Gastrocnemius medialis (tissue), 4 donors: ENCODE measurements at regions not wholly inside any gene's neighbourhood (a gene's known extent, or its start where the extent isn't known, plus 50 kb on each side); places are given as distances from the start of the nearest gene placed in this dataset.

Experiments used
- POLR2A ChIP-seq, 2 donors: fragments of 450-650 bp; IDR thresholded peaks; one replicate each; pipeline ENCODE4 v1.6.1; 2017; ENCODE audit warnings: antibody characterized with exemption in 2 of 2, mild to moderate bottlenecking in 2 of 2, moderate library complexity in 2 of 2
- TF ChIP-seq, protein P1 (sequence below), 5 experiments: fragments of 450-650 bp in 3 of 5; fragments of 200-600 bp in 2 of 5; sonication (generic) in 2 of 5; IDR thresholded peaks in 4 of 5; conservative IDR thresholded peaks in 1 of 5; 1 replicate in 4 of 5; 2 replicates in 1 of 5; pipeline ENCODE4 v1.5.1; 2016 to 2019; ENCODE audit warnings: antibody characterized with exemption in 5 of 5, mild to moderate bottlenecking in 3 of 5, moderate library complexity in 3 of 5

DNA sequence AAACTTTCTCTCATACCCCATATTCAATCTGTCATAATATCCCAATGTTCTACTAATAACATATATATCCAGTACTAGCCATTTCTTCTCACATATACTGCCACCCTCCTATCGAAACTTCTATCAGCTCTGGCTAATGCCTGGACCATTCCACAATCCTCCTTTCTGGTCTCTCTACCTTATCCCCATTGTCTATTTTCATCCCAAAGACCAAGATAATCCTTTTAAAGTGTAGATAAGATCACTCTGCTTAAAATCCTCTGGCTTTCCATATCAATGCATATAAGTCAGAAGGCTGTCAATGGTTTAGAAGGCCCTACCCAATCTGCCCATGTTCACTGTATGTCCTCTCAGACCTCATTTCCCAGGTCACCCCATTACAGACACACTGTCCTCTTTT is 229.6 kb downstream of the ZEB2 start:
- TF ChIP-seq, protein P1, sequence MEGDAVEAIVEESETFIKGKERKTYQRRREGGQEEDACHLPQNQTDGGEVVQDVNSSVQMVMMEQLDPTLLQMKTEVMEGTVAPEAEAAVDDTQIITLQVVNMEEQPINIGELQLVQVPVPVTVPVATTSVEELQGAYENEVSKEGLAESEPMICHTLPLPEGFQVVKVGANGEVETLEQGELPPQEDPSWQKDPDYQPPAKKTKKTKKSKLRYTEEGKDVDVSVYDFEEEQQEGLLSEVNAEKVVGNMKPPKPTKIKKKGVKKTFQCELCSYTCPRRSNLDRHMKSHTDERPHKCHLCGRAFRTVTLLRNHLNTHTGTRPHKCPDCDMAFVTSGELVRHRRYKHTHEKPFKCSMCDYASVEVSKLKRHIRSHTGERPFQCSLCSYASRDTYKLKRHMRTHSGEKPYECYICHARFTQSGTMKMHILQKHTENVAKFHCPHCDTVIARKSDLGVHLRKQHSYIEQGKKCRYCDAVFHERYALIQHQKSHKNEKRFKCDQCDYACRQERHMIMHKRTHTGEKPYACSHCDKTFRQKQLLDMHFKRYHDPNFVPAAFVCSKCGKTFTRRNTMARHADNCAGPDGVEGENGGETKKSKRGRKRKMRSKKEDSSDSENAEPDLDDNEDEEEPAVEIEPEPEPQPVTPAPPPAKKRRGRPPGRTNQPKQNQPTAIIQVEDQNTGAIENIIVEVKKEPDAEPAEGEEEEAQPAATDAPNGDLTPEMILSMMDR (IDR thresholded peaks at IDR 0.05 in 4 of 5, conservative IDR thresholded peaks at IDR 0.05 in 1 of 5) = no peak
- TF ChIP-seq POLR2A (IDR thresholded peaks at IDR 0.05) = no peak
